B cell (primary cell): ENCODE measurements at regions not wholly inside any gene's neighbourhood (a gene's known extent, or its start where the extent isn't known, plus 50 kb on each side); places are given as distances from the start of the nearest gene placed in this dataset.

Experiments
- ATAC-seq: fragments of 200-7000 bp; cut with Tn5 transposase; one replicate; pipeline ENCODE4 v1.10.0; 2021; ENCODE audit warnings: low read depth, mild to moderate bottlenecking, moderate number of reproducible peaks, moderate library complexity
- CTCF ChIA-PET: fragments of 350-600 bp; sonication (Branson Sonifier 250); formaldehyde crosslinking; loops from one replicate; lab custom pipeline; 2021; ENCODE audit warnings: antibody characterized with exemption, inconsistent platforms; lab: Charles Lee
- POLR2A ChIA-PET: fragments of 350-600 bp; sonication (Branson Sonifier 250); formaldehyde crosslinking; loops from one replicate; lab custom pipeline; 2021; ENCODE audit warnings: antibody characterized with exemption; lab: Charles Lee
- DNase-seq: peaks from one replicate; pipeline ENCODE4 v3.0.0; 2013
- H2AFZ ChIP-seq: 2 replicates; pipeline ENCODE4 v1.6.1; 2012; ENCODE audit warnings: mild to moderate bottlenecking, low read depth, low read length; ENCODE audit not compliant: insufficient read depth, poor library complexity, severe bottlenecking
- H3K27ac ChIP-seq, 2 donors: 1 replicate in 1 of 2; 2 replicates in 1 of 2; pipeline ENCODE4 v1.5.1; 2012 to 2013; ENCODE audit warnings: low read length in 2 of 2, mild to moderate bottlenecking in 2 of 2, moderate library complexity in 1 of 2
- H3K27me3 ChIP-seq, 4 experiments: fragments of 200-600 bp in 1 of 4; sonication (generic) in 1 of 4; replicated peaks in 1 of 4; 1 replicate in 2 of 4; 2 replicates in 2 of 4; pipeline versions ENCODE4 v1.6.1 to v1.7.0; 2013 to 2016; ENCODE audit warnings: low read length in 3 of 4, mild to moderate bottlenecking in 2 of 4, mixed read lengths in 1 of 4, moderate library complexity in 1 of 4; ENCODE audit not compliant: insufficient read depth in 4 of 4, control insufficient read depth in 3 of 4; ENCODE audit errors: control extremely low read depth in 1 of 4
- H3K36me3 ChIP-seq, 2 experiments: replicated peaks in 1 of 2; 1 replicate in 1 of 2; 2 replicates in 1 of 2; pipeline versions ENCODE4 v1.6.1 to v1.7.1; 2013; ENCODE audit warnings: low read length in 1 of 2; ENCODE audit not compliant: insufficient read depth in 2 of 2, control insufficient read depth in 1 of 2; ENCODE audit errors: control extremely low read depth in 1 of 2, extremely low read depth in 1 of 2
- H3K4me1 ChIP-seq, 2 donors: fragments of 200-600 bp in 1 of 2; sonication (generic) in 1 of 2; 1 replicate in 1 of 2; 2 replicates in 1 of 2; pipeline versions ENCODE4 v1.5.1 to v1.6.1; 2013 to 2017; ENCODE audit warnings: low read length in 2 of 2; ENCODE audit not compliant: control insufficient read depth in 2 of 2, insufficient read depth in 2 of 2
- H3K4me2 ChIP-seq: replicated peaks from 2 replicates; pipeline ENCODE3; 2012; ENCODE audit warnings: mild to moderate bottlenecking, low read depth, low read length; ENCODE audit not compliant: poor library complexity, severe bottlenecking
- H3K4me3 ChIP-seq, 5 experiments: fragments of 200-600 bp in 1 of 5; sonication (generic) in 1 of 5; 1 replicate in 3 of 5; 2 replicates in 2 of 5; pipeline versions ENCODE4 v1.5.1 to v1.7.0; 2011 to 2016; ENCODE audit warnings: low read length in 4 of 5, mild to moderate bottlenecking in 4 of 5, low read depth in 2 of 5, control low read depth in 1 of 5, moderate library complexity in 1 of 5; ENCODE audit not compliant: insufficient read depth in 1 of 5; ENCODE audit errors: control extremely low read depth in 1 of 5, extremely low read depth in 1 of 5
- H3K79me2 ChIP-seq: fragments of 200-600 bp; sonication (generic); one replicate; pipeline ENCODE4 v1.6.0; 2016; ENCODE audit warnings: low read length; ENCODE audit not compliant: control insufficient read depth, insufficient read depth
- H3K9ac ChIP-seq: fragments of 200-600 bp; sonication (generic); 2 replicates; pipeline ENCODE4 v1.6.1; 2017; ENCODE audit warnings: mild to moderate bottlenecking, low read length, moderate library complexity
- H3K9me3 ChIP-seq, 3 donors: one replicate each; pipeline versions ENCODE4 v1.6.1 to v1.7.1; 2013; ENCODE audit warnings: low read length in 2 of 3; ENCODE audit not compliant: control insufficient read depth in 2 of 3, insufficient read depth in 1 of 3; ENCODE audit errors: control extremely low read depth in 1 of 3
- H4K20me1 ChIP-seq: 2 replicates; pipeline ENCODE4 v1.6.0; 2012; ENCODE audit warnings: mild to moderate bottlenecking, low read length; ENCODE audit not compliant: insufficient read depth, control insufficient read depth, poor library complexity, severe bottlenecking
- H3K27ac Mint-ChIP-seq: one replicate; pipeline ENCODE4 v1.8.0; 2021; ENCODE audit warnings: mixed read lengths
- H3K27me3 Mint-ChIP-seq: one replicate; pipeline ENCODE4 v1.8.0; 2021; ENCODE audit warnings: mixed read lengths
- H3K4me1 Mint-ChIP-seq: one replicate; pipeline ENCODE4 v1.8.0; 2021; ENCODE audit warnings: mixed read lengths
- H3K4me3 Mint-ChIP-seq: one replicate; pipeline ENCODE4 v1.8.0; 2021; ENCODE audit warnings: mixed read lengths
- H3K9me3 Mint-ChIP-seq: one replicate; pipeline ENCODE4 v1.8.0; 2022; ENCODE audit warnings: mixed read lengths; ENCODE audit not compliant: insufficient read depth
- EZH2 ChIP-seq: IDR thresholded peaks from 2 replicates; pipeline ENCODE4 v1.6.1; 2012; ENCODE audit warnings: borderline replicate concordance, low read depth, mild to moderate bottlenecking, moderate library complexity, low read length; ENCODE audit not compliant: insufficient read depth, poor library complexity, severe bottlenecking
- WGBS: methylation state at CpG from one replicate; pipeline ENCODE4 v1.1.5; 2013; ENCODE audit warnings: missing lambda C conversion rate; ENCODE audit not compliant: insufficient coverage; 5-methylcytosine and 5-hydroxymethylcytosine counted together
- intact Hi-C: fragments of 100-400 bp; cut with micrococcal nuclease; formaldehyde crosslinking; loops from one replicate; pipeline ENCODE4 v1.10.0; 2022
- TF ChIP-seq, protein P1 (sequence below): fragments of 200-600 bp; IDR thresholded peaks from one replicate; pipeline ENCODE4 v1.8.0; 2022; ENCODE audit warnings: antibody characterized with exemption, mild to moderate bottlenecking

GRCh38 chr4:134072137-134072536 is 129.5 kb downstream of the PABPC4L start:
- H3K9me3 Mint-ChIP-seq: peaks cover 6% of the 10 kb centered on the region
- ChIA-PET CTCF (no interaction called here), POLR2A (no interaction called here)

DNA sequence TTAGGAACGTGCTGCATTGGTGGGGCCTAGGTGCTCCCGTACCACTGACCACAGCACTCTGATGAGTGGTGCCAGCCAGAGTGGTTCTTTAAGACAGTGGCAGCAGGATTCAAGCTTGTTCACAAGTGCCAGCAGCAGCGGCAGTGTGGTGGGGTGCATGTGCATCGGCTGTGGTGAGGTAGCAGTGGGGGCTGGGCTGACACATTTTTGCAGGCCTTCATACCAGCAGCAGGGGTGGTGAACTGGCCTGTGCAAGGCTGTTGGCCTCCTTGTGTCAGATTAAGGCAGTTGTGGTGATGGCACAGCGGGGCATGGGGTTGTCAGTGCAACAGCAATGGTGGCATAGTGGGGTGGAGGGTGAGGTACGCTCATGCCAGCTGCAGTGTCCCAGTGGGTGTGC is 131.4 kb downstream of the PABPC4L start:
- Histone ChIP-seq H3K9me3 (peaks cover 0 to 8% (median 0%) of the 10 kb centered on the region in 3 donors), H4K20me1 (no peaks in the 10 kb centered on the region), H3K27ac (no peak overlapping the region), H2AFZ (no peak overlapping the region), H3K27me3 (no peaks in the 10 kb centered on the region), H3K9ac (no peak overlapping the region), H3K4me1 (no peaks in the 10 kb centered on the region), H3K4me2 (no peak overlapping the region), H3K79me2 (no peaks in the 10 kb centered on the region), H3K36me3 (no peaks in the 10 kb centered on the region), H3K4me3 (no peak overlapping the region)
- DNase-seq (no peak), ATAC-seq (no peak)
- intact Hi-C loops: no loop called here
- TF ChIP-seq EZH2: no peak
- TF ChIP-seq, protein P1, sequence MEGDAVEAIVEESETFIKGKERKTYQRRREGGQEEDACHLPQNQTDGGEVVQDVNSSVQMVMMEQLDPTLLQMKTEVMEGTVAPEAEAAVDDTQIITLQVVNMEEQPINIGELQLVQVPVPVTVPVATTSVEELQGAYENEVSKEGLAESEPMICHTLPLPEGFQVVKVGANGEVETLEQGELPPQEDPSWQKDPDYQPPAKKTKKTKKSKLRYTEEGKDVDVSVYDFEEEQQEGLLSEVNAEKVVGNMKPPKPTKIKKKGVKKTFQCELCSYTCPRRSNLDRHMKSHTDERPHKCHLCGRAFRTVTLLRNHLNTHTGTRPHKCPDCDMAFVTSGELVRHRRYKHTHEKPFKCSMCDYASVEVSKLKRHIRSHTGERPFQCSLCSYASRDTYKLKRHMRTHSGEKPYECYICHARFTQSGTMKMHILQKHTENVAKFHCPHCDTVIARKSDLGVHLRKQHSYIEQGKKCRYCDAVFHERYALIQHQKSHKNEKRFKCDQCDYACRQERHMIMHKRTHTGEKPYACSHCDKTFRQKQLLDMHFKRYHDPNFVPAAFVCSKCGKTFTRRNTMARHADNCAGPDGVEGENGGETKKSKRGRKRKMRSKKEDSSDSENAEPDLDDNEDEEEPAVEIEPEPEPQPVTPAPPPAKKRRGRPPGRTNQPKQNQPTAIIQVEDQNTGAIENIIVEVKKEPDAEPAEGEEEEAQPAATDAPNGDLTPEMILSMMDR: no peak
- no peaks in the 10 kb centered on the region for H3K27me3 Mint-ChIP-seq
- no peaks in the 10 kb centered on the region for H3K4me1 Mint-ChIP-seq
- no peak overlapping the region for H3K4me3 Mint-ChIP-seq
- no peak overlapping the region for H3K27ac Mint-ChIP-seq
- H3K9me3 Mint-ChIP-seq: peaks cover 6% of the 10 kb centered on the region
- WGBS: 98% methylated on average over 6 of the region's 6 CpGs
- ChIA-PET POLR2A (no interaction called here), CTCF (no interaction called here)

More at GRCh38 chr4:134072137-134072536, 129.5 kb downstream of the PABPC4L start:
- ATAC-seq (no peak), DNase-seq (no peak)
- no peak overlapping the region for H2AFZ ChIP-seq
- H3K36me3 ChIP-seq: no peaks in the 10 kb centered on the region
- Mint-ChIP-seq H3K27me3 (no peaks in the 10 kb centered on the region), H3K4me3 (no peak overlapping the region), H3K4me1 (no peaks in the 10 kb centered on the region), H3K27ac (no peak overlapping the region)
- H3K9ac ChIP-seq: no peak overlapping the region
- no peaks in the 10 kb centered on the region for H3K27me3 ChIP-seq
- TF ChIP-seq, protein P1: no peak
- no peak for TF ChIP-seq EZH2
- H3K4me3 ChIP-seq: no peak overlapping the region
- no peak overlapping the region for H3K27ac ChIP-seq
- intact Hi-C loops: no loop called here
- peaks cover 0 to 8% (median 0%) of the 10 kb centered on the region in 3 donors for H3K9me3 ChIP-seq
- H3K4me1 ChIP-seq: no peaks in the 10 kb centered on the region
- H3K79me2 ChIP-seq: no peaks in the 10 kb centered on the region
- H4K20me1 ChIP-seq: no peaks in the 10 kb centered on the region
- no peak overlapping the region for H3K4me2 ChIP-seq
